ENCODE measurements at regions not wholly inside any gene's neighbourhood (a gene's known extent, or its start where the extent isn't known, plus 50 kb on each side); places are given as distances from the start of the nearest gene placed in this dataset.

DNA sequence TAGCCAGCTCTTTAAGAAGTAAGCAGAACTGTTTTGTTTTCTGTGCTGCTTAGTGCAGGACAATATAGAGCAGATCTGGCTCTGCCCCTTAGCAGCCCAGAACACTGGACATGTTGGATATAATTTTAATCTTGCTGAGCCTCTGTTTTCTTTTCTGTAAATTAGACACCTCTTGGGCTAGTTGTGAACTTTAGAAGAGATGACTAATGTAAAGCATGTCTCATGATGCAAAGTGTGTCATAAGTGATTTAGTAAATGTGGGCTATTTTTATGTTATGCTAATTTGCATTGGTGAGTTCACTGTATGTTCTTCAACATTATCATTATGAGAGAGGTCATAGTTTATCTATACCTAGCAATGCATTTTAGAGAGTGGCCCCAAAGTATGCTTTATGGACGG is 156.1 kb upstream of the ADAMTSL1 start:
- TF ChIP-seq POLR2AphosphoS5 (IDR thresholded peaks at IDR 0.05; ENCODE audit: low read depth, low read length) = no peak
- TF ChIP-seq POLR2A (IDR thresholded peaks at IDR 0.05; ENCODE audit: low read depth, low read length) = no peak
- TF ChIP-seq SPI1 (IDR thresholded peaks at IDR 0.05; ENCODE audit: low read depth, low read length) = no peak
- TF ChIP-seq TAF1 (IDR thresholded peaks at IDR 0.05; ENCODE audit: low read depth, low read length) = no peak
- no peak for TF ChIP-seq POU2F2 (IDR thresholded peaks at IDR 0.05; ENCODE audit: low read depth, low read length)
- no peak for TF ChIP-seq PAX5 (IDR thresholded peaks at IDR 0.05; ENCODE audit: insufficient read depth, low read length, severe bottlenecking)
